A549 (cell line): ENCODE measurements at regions not wholly inside any gene's neighbourhood (a gene's known extent, or its start where the extent isn't known, plus 50 kb on each side); places are given as distances from the start of the nearest gene placed in this dataset.

ENCODE experiments used
- CBX2 ChIP-seq: fragments of 200-600 bp; sonication (generic); IDR thresholded peaks from 2 replicates; pipeline ENCODE4 v1.6.1; 2016; ENCODE audit warnings: low read depth, mild to moderate bottlenecking, borderline replicate concordance
- CHD4 ChIP-seq: fragments of 200-600 bp; sonication (generic); IDR thresholded peaks from 2 replicates; pipeline ENCODE4 v1.6.1; 2016; ENCODE audit warnings: antibody characterized with exemption, mild to moderate bottlenecking, borderline replicate concordance
- CTCF ChIP-seq: fragments of >200 bp; sonication (Bioruptor Twin); formaldehyde crosslinking; IDR thresholded peaks from 3 replicates; pipeline ENCODE4 v1.5.1; 2016
- EP300 ChIP-seq, 2 experiments: fragments of >200 bp; sonication (Bioruptor Twin); formaldehyde crosslinking; IDR thresholded peaks; 2 replicates in 1 of 2; 3 replicates in 1 of 2; pipeline ENCODE4 v1.6.1; 2016 to 2017
- HDAC2 ChIP-seq: fragments of 200-600 bp; sonication (generic); IDR thresholded peaks from 2 replicates; pipeline ENCODE4 v1.6.1; 2016
- NFE2L2 ChIP-seq: fragments of 150-350 bp; conservative IDR thresholded peaks from 2 replicates; pipeline ENCODE4 v1.6.1; 2014; ENCODE audit warnings: low read length
- NR3C1 ChIP-seq: fragments of >200 bp; sonication (Bioruptor Twin); formaldehyde crosslinking; IDR thresholded peaks from 3 replicates; pipeline ENCODE4 v1.6.1; 2017
- POLR2A ChIP-seq: IDR thresholded peaks from 2 replicates; pipeline ENCODE4 v1.6.1; 2012; ENCODE audit warnings: mild to moderate bottlenecking, low read length
- RCOR1 ChIP-seq: fragments of 150-350 bp; IDR thresholded peaks from 2 replicates; pipeline ENCODE4 v1.6.1; 2014; ENCODE audit warnings: antibody characterized with exemption, low read length, low read depth
- REST ChIP-seq: fragments of 200-600 bp; sonication (generic); IDR thresholded peaks from 2 replicates; pipeline ENCODE4 v1.6.1; 2016; ENCODE audit warnings: antibody characterized with exemption, mild to moderate bottlenecking, moderate library complexity
- ZFP36 ChIP-seq: fragments of 450-650 bp; IDR thresholded peaks from 2 replicates; pipeline ENCODE4 v1.6.1; 2014; ENCODE audit warnings: borderline replicate concordance; ENCODE audit not compliant: partially characterized antibody
- TF ChIP-seq, protein P1 (sequence below): IDR thresholded peaks from 2 replicates; pipeline ENCODE4 v1.6.1; 2012
- TF ChIP-seq, protein P2 (sequence below): fragments of 150-350 bp; IDR thresholded peaks from 2 replicates; pipeline ENCODE4 v1.6.1; 2014; ENCODE audit warnings: low read depth, mild to moderate bottlenecking, low read length

DNA sequence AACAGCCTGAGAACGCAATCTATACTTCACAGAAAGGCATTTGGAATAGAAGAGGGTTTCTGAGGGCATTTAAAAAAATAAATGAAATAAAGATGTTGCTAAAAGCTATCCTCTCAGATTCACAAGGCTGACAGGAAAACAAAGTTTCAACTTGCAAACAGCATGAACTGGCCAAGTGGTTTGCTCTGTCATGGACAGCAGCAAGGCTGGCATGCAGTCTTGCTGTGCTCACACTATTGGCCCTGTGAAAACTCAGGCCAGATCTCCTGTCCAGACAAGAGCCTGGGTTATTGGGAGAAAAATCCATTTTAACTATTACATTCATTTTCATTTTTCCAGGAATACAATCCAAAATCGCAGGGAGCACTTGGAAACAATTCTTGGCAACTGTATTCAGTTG lies 506.2 kb upstream of the SLC35B3 start:
- TF ChIP-seq CTCF (no peak), EP300 (IDR thresholded peaks at IDR 0.05) (no peak), REST (no peak), CBX2 (no peak), POLR2A (no peak), HDAC2 (no peak), ZFP36 (no peak), NFE2L2 (no peak), CHD4 (no peak), RCOR1 (no peak), NR3C1 (no peak)
- TF ChIP-seq, protein P1, sequence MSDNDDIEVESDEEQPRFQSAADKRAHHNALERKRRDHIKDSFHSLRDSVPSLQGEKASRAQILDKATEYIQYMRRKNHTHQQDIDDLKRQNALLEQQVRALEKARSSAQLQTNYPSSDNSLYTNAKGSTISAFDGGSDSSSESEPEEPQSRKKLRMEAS, result no peak
- TF ChIP-seq, protein P2, sequence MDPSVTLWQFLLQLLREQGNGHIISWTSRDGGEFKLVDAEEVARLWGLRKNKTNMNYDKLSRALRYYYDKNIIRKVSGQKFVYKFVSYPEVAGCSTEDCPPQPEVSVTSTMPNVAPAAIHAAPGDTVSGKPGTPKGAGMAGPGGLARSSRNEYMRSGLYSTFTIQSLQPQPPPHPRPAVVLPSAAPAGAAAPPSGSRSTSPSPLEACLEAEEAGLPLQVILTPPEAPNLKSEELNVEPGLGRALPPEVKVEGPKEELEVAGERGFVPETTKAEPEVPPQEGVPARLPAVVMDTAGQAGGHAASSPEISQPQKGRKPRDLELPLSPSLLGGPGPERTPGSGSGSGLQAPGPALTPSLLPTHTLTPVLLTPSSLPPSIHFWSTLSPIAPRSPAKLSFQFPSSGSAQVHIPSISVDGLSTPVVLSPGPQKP, result no peak
